DOHH2 (cell line): ENCODE measurements at regions not wholly inside any gene's neighbourhood (a gene's known extent, or its start where the extent isn't known, plus 50 kb on each side); places are given as distances from the start of the nearest gene placed in this dataset.

ENCODE experiments used
- H3F3A ChIP-seq: fragments of 200-600 bp; sonication (generic), shearing (Covaris generic); 2 replicates; pipeline ENCODE4 v1.6.0; 2016; ENCODE audit warnings: antibody characterized with exemption, mild to moderate bottlenecking; ENCODE audit not compliant: control insufficient read depth, insufficient read depth
- H3K27ac ChIP-seq: fragments of 200-600 bp; sonication (generic); 2 replicates; pipeline ENCODE4 v1.5.1; 2014; ENCODE audit warnings: low read depth, mild to moderate bottlenecking, low read length, moderate library complexity
- H3K27me3 ChIP-seq: fragments of 200-600 bp; sonication (generic); 2 replicates; pipeline ENCODE4 v1.6.1; 2014; ENCODE audit warnings: mild to moderate bottlenecking, low read length, mixed read lengths; ENCODE audit not compliant: control insufficient read depth
- H3K36me3 ChIP-seq: fragments of 200-600 bp; sonication (generic); 2 replicates; pipeline ENCODE4 v1.6.1; 2014; ENCODE audit warnings: mild to moderate bottlenecking, low read length, moderate library complexity, mixed read lengths; ENCODE audit not compliant: control insufficient read depth
- H3K4me1 ChIP-seq: fragments of 200-600 bp; sonication (generic); 2 replicates; pipeline ENCODE4 v1.6.1; 2014; ENCODE audit warnings: mild to moderate bottlenecking, low read length, mixed read lengths; ENCODE audit not compliant: control insufficient read depth
- H3K4me2 ChIP-seq: fragments of 200-600 bp; sonication (generic); 2 replicates; pipeline ENCODE4 v1.6.0; 2014; ENCODE audit warnings: mild to moderate bottlenecking, low read length, moderate library complexity
- H3K4me3 ChIP-seq: fragments of 200-600 bp; sonication (generic); 2 replicates; pipeline ENCODE4 v1.5.1; 2014; ENCODE audit warnings: mild to moderate bottlenecking, low read length, mixed read lengths
- H3K79me2 ChIP-seq: fragments of 200-600 bp; sonication (generic); 2 replicates; pipeline ENCODE4 v1.6.1; 2014; ENCODE audit warnings: mild to moderate bottlenecking, low read length, mixed read lengths; ENCODE audit not compliant: control insufficient read depth
- H3K9me2 ChIP-seq: fragments of 200-600 bp; sonication (generic); replicated peaks from 2 replicates; pipeline ENCODE4 v1.6.1; 2014; ENCODE audit warnings: mild to moderate bottlenecking, low read length, mixed read lengths; ENCODE audit not compliant: control insufficient read depth
- H3K9me3 ChIP-seq: fragments of 200-600 bp; sonication (generic); 2 replicates; pipeline ENCODE4 v1.6.1; 2014; ENCODE audit warnings: antibody characterized with exemption, low read length, mixed read lengths; ENCODE audit not compliant: control insufficient read depth, insufficient read depth
- H4K20me1 ChIP-seq: fragments of 200-600 bp; sonication (generic); 2 replicates; pipeline ENCODE4 v1.6.0; 2014; ENCODE audit warnings: low read depth, mild to moderate bottlenecking, antibody characterized with exemption, low read length, moderate library complexity; ENCODE audit not compliant: control insufficient read depth, insufficient read depth
- EZH2phosphoT487 ChIP-seq: fragments of 200-600 bp; sonication (generic); IDR thresholded peaks from 2 replicates; pipeline ENCODE4 v1.6.1; 2017; ENCODE audit warnings: borderline replicate concordance, mild to moderate bottlenecking, antibody characterized with exemption, low read length, moderate library complexity, mixed read lengths
- TF ChIP-seq, protein P1 (sequence below): fragments of 200-600 bp; sonication (generic); IDR thresholded peaks from one replicate; pipeline ENCODE4 v1.5.1; 2014; ENCODE audit warnings: antibody characterized with exemption, mild to moderate bottlenecking, low read depth, low read length; ENCODE audit not compliant: poor library complexity, severe bottlenecking

DNA sequence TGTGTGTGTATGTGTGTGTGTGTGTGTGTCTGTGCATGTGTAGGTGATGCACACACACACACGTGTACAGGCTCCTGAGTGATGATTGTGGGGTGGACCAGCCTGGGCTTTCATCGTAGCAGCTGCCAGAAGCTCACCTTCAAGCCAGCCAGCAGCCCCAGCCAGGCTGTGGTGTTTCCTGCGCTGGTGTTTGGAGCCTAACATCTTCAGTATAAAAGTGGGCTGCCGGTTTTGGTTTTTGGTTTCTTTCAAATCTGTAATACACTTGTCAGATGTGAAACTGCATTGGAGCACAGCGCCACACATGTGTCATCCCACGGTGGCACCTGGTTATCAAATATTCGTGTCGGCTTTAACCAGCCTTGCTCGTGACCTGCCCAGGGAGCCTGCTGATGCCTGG is 114.2 kb downstream of the OLFM1 start:
- no peaks in the 10 kb centered on the region for H3K4me1 ChIP-seq
- H3K4me3 ChIP-seq, result no peak overlapping the region
- H3K4me2 ChIP-seq, result no peak overlapping the region
- H3K9me3 ChIP-seq, result no peaks in the 10 kb centered on the region
- no peaks in the 10 kb centered on the region for H3K36me3 ChIP-seq
- TF ChIP-seq, protein P1, sequence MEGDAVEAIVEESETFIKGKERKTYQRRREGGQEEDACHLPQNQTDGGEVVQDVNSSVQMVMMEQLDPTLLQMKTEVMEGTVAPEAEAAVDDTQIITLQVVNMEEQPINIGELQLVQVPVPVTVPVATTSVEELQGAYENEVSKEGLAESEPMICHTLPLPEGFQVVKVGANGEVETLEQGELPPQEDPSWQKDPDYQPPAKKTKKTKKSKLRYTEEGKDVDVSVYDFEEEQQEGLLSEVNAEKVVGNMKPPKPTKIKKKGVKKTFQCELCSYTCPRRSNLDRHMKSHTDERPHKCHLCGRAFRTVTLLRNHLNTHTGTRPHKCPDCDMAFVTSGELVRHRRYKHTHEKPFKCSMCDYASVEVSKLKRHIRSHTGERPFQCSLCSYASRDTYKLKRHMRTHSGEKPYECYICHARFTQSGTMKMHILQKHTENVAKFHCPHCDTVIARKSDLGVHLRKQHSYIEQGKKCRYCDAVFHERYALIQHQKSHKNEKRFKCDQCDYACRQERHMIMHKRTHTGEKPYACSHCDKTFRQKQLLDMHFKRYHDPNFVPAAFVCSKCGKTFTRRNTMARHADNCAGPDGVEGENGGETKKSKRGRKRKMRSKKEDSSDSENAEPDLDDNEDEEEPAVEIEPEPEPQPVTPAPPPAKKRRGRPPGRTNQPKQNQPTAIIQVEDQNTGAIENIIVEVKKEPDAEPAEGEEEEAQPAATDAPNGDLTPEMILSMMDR, result no peak
- TF ChIP-seq EZH2phosphoT487, result no peak
- H3K27me3 ChIP-seq, result no peaks in the 10 kb centered on the region
- H4K20me1 ChIP-seq, result no peaks in the 10 kb centered on the region
- H3K27ac ChIP-seq, result no peak overlapping the region
- no peaks in the 10 kb centered on the region for H3K79me2 ChIP-seq
- H3K9me2 ChIP-seq, result no peaks in the 10 kb centered on the region
- H3F3A ChIP-seq, result no peaks in the 10 kb centered on the region

GRCh38 chr9:135204177-135204576 is 116.7 kb downstream of the OLFM1 start:
- Histone ChIP-seq H3K9me3 (no peaks in the 10 kb centered on the region), H3K4me3 (no peak overlapping the region), H4K20me1 (no peaks in the 10 kb centered on the region), H3K4me1 (no peaks in the 10 kb centered on the region), H3K9me2 (no peaks in the 10 kb centered on the region), H3F3A (no peaks in the 10 kb centered on the region), H3K79me2 (no peaks in the 10 kb centered on the region), H3K27ac (no peak overlapping the region), H3K36me3 (no peaks in the 10 kb centered on the region), H3K4me2 (no peak overlapping the region), H3K27me3 (no peaks in the 10 kb centered on the region)
- TF ChIP-seq EZH2phosphoT487, result no peak
- TF ChIP-seq, protein P1, result no peak

DNA sequence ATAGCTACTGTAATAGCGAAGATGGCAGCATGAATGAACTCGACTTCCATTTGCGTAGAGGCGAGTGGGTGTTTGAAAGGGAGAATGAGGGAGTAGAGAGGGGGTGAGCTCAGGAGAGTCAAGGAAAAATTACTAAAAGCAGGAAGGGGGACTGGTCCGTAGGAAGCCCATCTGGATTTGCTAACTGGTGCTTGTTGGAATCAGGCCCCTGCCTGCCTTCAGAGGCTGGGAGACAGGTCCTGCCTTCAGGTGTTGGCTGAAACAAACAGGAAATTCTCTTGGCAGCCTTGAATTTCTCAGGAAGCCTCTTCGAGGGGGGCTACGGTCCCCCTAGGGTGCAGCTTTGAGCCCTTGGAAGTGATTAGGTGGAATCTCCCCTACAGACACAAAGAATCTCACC is 121.7 kb downstream of the OLFM1 start:
- no peaks in the 10 kb centered on the region for H3F3A ChIP-seq
- no peak overlapping the region for H3K27ac ChIP-seq
- no peaks in the 10 kb centered on the region for H3K27me3 ChIP-seq
- H3K4me2 ChIP-seq, result no peak overlapping the region
- no peaks in the 10 kb centered on the region for H3K36me3 ChIP-seq
- no peak overlapping the region for H3K4me3 ChIP-seq
- H4K20me1 ChIP-seq, result no peaks in the 10 kb centered on the region
- no peak for TF ChIP-seq EZH2phosphoT487
- TF ChIP-seq, protein P1, result no peak
- no peaks in the 10 kb centered on the region for H3K79me2 ChIP-seq
- no peaks in the 10 kb centered on the region for H3K4me1 ChIP-seq
- peaks cover 26% of the 10 kb centered on the region; the same call in 1 of the 2 replicates for H3K9me3 ChIP-seq
- H3K9me2 ChIP-seq, result no peaks in the 10 kb centered on the region

GRCh38 chr9:135209852-135210251 is 122.4 kb downstream of the OLFM1 start:
- Histone ChIP-seq H3F3A (no peaks in the 10 kb centered on the region), H3K4me1 (no peaks in the 10 kb centered on the region), H3K36me3 (no peaks in the 10 kb centered on the region), H3K27ac (no peak overlapping the region), H3K9me3 (peaks cover 26% of the 10 kb centered on the region; the same call in 1 of the 2 replicates), H3K79me2 (no peaks in the 10 kb centered on the region), H3K9me2 (no peaks in the 10 kb centered on the region), H4K20me1 (no peaks in the 10 kb centered on the region), H3K4me3 (no peak overlapping the region), H3K4me2 (no peak overlapping the region), H3K27me3 (no peaks in the 10 kb centered on the region)
- no peak for TF ChIP-seq EZH2phosphoT487
- TF ChIP-seq, protein P1, result no peak
